Kidney (tissue), 13 donors: ENCODE measurements at regions not wholly inside any gene's neighbourhood (a gene's known extent, or its start where the extent isn't known, plus 50 kb on each side); places are given as distances from the start of the nearest gene placed in this dataset.
"Not testable (repeated sequence)": the region's sequence is repeated elsewhere in the genome, so short reads cannot be mapped to it uniquely, and the experiment has no call there.

ENCODE experiments used
- DNase-seq, 5 donors: peaks; one replicate each; pipeline ENCODE4 v3.0.0-alpha.2; 2013 to 2020
- FAIRE-seq: peaks from 2 replicates; lab custom pipeline; 2012; peaks lifted over from hg19 to GRCh38; lab: Jason Lieb, UNC
- H3K27ac ChIP-seq, 2 donors: one replicate each; pipeline ENCODE4 v1.7.0; 2013; ENCODE audit warnings: low read depth in 2 of 2, low read length in 2 of 2, inconsistent platforms in 1 of 2
- H3K27me3 ChIP-seq: one replicate; pipeline ENCODE4 v1.7.1; 2013; ENCODE audit warnings: low read length, inconsistent platforms; ENCODE audit not compliant: control insufficient read depth, insufficient read depth
- H3K36me3 ChIP-seq, 3 donors: one replicate each; pipeline versions ENCODE4 v1.7.0 to v1.7.1; 2013; ENCODE audit warnings: low read length in 3 of 3, control low read depth in 1 of 3, inconsistent platforms in 1 of 3; ENCODE audit not compliant: insufficient read depth in 3 of 3, control insufficient read depth in 2 of 3
- H3K4me1 ChIP-seq, 3 donors: one replicate each; pipeline versions ENCODE4 v1.7.0 to v1.7.1; 2013; ENCODE audit warnings: low read length in 3 of 3, inconsistent platforms in 1 of 3, low read depth in 1 of 3; ENCODE audit not compliant: control insufficient read depth in 2 of 3, insufficient read depth in 2 of 3
- H3K4me3 ChIP-seq, 3 donors: one replicate each; pipeline versions ENCODE4 v1.7.0 to v1.8.1; 2013; ENCODE audit warnings: low read length in 3 of 3, control low read depth in 1 of 3, inconsistent platforms in 1 of 3
- H3K9ac ChIP-seq, 3 donors: one replicate each; pipeline versions ENCODE4 v1.7.0 to v1.7.1; 2013; ENCODE audit warnings: low read length in 3 of 3, control low read depth in 1 of 3, inconsistent platforms in 1 of 3
- H3K9me3 ChIP-seq, 3 donors: one replicate each; pipeline versions ENCODE4 v1.7.0 to v1.7.1; 2013; ENCODE audit warnings: low read length in 3 of 3, control low read depth in 1 of 3, inconsistent platforms in 1 of 3; ENCODE audit not compliant: control insufficient read depth in 2 of 3, insufficient read depth in 1 of 3
- CTCF ChIP-seq: IDR thresholded peaks from 3 replicates; pipeline ENCODE4 v1.5.1; 2012; ENCODE audit warnings: mild to moderate bottlenecking, moderate library complexity, borderline replicate concordance; ENCODE audit not compliant: insufficient read depth; ENCODE audit errors: extremely low read depth
- intact Hi-C: fragments of 100-400 bp; cut with DNase I; formaldehyde crosslinking; loops from one replicate; pipeline ENCODE4 v1.11.1; 2022
- donor health status: control.
- donor health status: control.
- donor health status: control.
- donor health status: control.
- donor health status: control.
- donor health status: DM: yes; HTN: yes; CAD: no.
- donor health status: Normal renal cell carcinoma (clear cell type).

DNA sequence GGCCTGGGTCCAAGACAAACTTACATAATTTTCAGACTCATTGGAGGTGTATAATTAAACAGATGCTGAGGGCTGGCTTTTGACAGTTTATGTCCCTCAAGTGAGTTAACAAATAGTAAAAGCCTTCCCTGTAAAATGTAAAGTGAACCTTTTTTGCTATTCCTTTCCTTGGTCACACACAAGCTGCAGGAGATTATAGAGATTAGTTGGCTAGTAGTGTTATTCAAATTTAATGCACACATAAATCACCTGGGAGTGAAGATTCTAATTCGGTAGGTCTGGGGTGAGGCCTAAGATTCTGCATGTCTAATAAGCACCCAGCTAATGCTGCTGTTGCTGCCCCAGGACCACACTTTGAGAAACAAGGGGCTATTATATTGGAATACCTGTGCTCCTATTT, 206.2 kb upstream of the SSTR1 start:
- no peak overlapping the region for H3K9ac ChIP-seq
- no peak overlapping the region for H3K27ac ChIP-seq
- DNase-seq (no peak), FAIRE-seq (no peak)
- H3K9me3 ChIP-seq = no peaks in the 10 kb centered on the region
- intact Hi-C loops = no loop called here
- no peak overlapping the region for H3K4me3 ChIP-seq
- H3K4me1 ChIP-seq = no peaks in the 10 kb centered on the region
- no peaks in the 10 kb centered on the region for H3K36me3 ChIP-seq
- H3K27me3 ChIP-seq = no peaks in the 10 kb centered on the region
- no peak for TF ChIP-seq CTCF

- FAIRE-seq (no peak), DNase-seq (peak in 3 of 5 donors; percentile 7 to 23 (median 20))
- intact Hi-C loops = no loop called here
- no peak overlapping the region for H3K4me3 ChIP-seq
- no peak overlapping the region for H3K27ac ChIP-seq
- TF ChIP-seq CTCF = no peak
- H3K9me3 ChIP-seq = no peaks in the 10 kb centered on the region
- no peaks in the 10 kb centered on the region for H3K4me1 ChIP-seq
- no peaks in the 10 kb centered on the region for H3K36me3 ChIP-seq
- no peaks in the 10 kb centered on the region for H3K27me3 ChIP-seq
- H3K9ac ChIP-seq = no peak overlapping the region
These were observed 203.7 kb upstream of the SSTR1 start for GRCh38 chr14:38003746-38004609.

- no peak overlapping the region for H3K4me3 ChIP-seq
- no peaks in the 10 kb centered on the region for H3K27me3 ChIP-seq
- H3K27ac ChIP-seq = no peak overlapping the region
- H3K9ac ChIP-seq = no peak overlapping the region
- H3K4me1 ChIP-seq = no peaks in the 10 kb centered on the region
- no peak for DNase-seq
- FAIRE-seq = no peak
- no peaks in the 10 kb centered on the region for H3K9me3 ChIP-seq
- TF ChIP-seq CTCF = no peak
- no peaks in the 10 kb centered on the region for H3K36me3 ChIP-seq
- intact Hi-C loops = no loop called here
These were observed 203.2 kb upstream of the SSTR1 start for GRCh38 chr14:38004610-38004879.

GRCh38 chr14:38011156-38011555, 196.5 kb upstream of the SSTR1 start:
- H3K27me3 ChIP-seq, FAIRE-seq, H3K9ac ChIP-seq, H3K4me3 ChIP-seq, H3K4me1 ChIP-seq, H3K27ac ChIP-seq, intact Hi-C loops, H3K36me3 ChIP-seq, DNase-seq: not testable (repeated sequence)
- peaks cover 0 to 14% (median 2%) of the 10 kb centered on the region in 3 donors for H3K9me3 ChIP-seq
